ENCODE measurements at regions not wholly inside any gene's neighbourhood (a gene's known extent, or its start where the extent isn't known, plus 50 kb on each side); places are given as distances from the start of the nearest gene placed in this dataset.

GRCh38 chr5:33312571-33313549 is 127.9 kb upstream of the TARS1 start:
- DNase-seq (ENCODE audit: low read depth in 4 of 4, low spot score in 3 of 4) = no peak

DNA sequence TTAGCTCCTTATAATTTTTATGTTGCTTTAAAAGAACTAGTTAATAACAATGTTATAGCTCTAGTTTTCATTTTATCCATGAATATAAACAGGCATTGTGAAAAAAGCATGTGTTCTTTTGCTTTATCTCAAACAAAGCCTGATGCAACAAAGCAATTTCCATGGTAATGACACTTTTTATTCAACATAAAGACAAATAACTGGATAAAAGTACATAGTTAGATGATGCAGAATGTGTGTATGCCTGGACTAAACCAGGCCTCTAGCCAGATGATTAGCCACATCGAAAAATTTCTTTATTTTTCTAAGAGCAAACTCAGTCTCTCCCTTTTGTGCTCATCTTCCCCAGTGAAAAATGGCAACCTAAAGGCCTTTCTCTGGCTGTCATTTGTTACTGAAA is 125.6 kb upstream of the TARS1 start:
- DNase-seq (ENCODE audit: low read depth in 4 of 4, low spot score in 3 of 4) = no peak

DNA sequence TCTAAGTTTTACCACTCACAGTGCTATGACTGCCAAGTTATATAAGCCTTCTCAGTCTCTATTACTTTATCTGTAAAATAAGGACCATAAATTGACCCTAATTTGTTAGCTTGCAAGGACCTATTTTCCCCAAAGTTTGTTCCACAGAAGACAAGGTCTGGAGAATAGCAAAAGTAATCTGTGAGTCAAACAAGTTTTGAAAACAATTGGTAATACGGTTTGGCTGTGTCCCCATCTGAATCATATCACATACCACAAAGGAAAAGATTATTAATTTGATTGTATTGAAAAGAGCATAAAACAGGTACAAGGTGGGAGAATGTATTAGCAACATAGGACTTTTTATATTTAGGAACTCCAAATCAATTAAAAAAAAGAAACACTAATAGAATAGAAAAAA is 124.0 kb upstream of the TARS1 start:
- DNase-seq (ENCODE audit: low read depth in 4 of 4, low spot score in 3 of 4) = no peak

GRCh38 chr5:33317271-33317670 is 123.5 kb upstream of the TARS1 start:
- DNase-seq (ENCODE audit: low read depth in 4 of 4, low spot score in 3 of 4) = no peak

GRCh38 chr5:33319151-33319550 is 121.6 kb upstream of the TARS1 start:
- no peak for DNase-seq (ENCODE audit: low read depth in 4 of 4, low spot score in 3 of 4)

DNA sequence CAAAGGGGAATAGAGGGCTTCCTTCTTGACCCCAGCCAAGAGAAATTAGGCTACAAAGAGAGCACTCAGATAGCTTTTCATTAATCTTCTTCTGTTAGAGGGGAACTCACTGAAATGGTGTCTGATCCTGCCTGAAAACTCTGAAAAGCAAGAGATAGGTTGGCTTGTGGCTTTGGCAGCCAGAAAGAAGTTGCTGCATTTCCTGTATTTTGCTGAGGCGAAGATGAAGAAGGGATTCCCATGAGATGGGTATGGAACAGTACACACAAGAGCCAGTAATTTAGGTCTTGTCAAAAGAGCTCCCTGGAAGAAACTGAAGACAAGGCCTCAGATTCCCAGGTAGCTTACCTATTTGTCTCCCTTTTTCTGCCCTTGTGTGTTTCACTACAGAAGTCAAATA is 120.9 kb upstream of the TARS1 start:
- DNase-seq (ENCODE audit: low read depth in 4 of 4, low spot score in 3 of 4) = no peak

DNA sequence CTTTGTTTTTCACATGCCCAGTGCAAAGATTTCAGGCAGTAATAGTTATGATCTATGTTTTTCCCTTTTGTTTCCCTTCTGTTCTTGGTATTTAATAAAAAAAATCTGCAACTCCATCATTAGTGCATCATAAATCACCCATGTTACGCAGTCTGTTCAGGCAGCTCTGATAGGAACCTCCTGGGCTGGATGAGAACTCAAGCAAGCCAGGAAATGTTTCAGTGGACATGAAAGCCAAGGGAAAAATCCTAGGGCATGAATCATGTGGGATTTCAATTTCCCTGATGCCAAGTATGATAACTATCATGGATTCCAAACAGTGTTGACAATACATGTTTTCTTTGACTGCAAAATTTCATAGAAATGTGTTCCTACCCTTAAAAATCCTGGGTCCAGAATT is 119.7 kb upstream of the TARS1 start:
- peak in 1 of 4 donors; percentile 58 for DNase-seq (ENCODE audit: low read depth in 4 of 4, low spot score in 3 of 4)

- no peak for DNase-seq (ENCODE audit: low read depth in 4 of 4, low spot score in 3 of 4)
Observed at GRCh38 chr5:33322632-33323031, 118.1 kb upstream of the TARS1 start.

DNA sequence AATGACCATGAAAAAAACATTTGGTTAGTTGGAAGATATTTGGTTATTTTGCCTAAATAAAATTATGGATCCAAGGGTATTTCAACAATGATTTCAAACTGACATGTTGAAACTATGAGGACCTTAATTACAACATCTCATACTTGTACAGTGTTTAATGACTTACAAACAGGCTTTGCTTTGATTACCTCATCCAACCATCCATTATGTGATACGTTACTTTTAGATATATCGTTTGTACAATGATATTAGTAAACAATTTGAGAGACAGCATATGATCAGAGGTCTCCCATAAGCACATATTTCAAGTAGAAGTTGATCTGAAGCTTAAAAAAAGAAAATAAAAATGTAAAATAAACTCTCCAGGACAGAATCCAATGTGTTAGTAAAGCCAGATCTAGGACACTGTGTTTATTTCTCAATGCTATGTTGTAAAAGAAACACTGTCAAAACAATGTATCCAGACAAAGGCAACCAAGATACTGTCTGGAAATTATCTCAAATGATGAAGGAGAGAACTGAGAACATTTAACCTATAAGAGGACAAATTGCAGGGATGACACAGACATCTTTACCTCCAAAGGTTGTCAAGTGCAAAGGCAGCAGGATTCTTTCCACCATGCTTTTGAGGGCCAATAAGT is 116.0 kb upstream of the TARS1 start:
- no peak for DNase-seq (ENCODE audit: low read depth in 4 of 4, low spot score in 3 of 4)

GRCh38 chr5:33328818-33329217 is 111.9 kb upstream of the TARS1 start:
- DNase-seq (ENCODE audit: low read depth in 4 of 4, low spot score in 3 of 4) = no peak

DNA sequence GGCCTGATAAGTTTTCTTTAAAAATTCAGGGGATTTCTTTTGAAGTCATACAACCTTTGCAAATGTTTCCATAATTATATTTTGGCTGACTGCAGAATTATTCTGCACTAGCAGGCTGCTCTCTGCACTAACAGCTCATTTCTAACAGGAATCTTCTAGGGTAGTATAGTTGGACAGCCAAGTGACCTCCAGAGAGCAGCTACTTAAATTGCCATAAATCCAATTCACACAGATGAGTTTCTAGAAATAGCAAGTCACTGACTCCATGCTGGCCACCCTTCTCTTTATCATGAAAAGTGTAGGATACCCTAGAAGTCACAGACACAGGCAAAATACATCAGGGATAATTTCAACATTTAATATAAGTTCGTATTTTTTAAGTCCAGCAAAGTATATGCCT is 110.9 kb upstream of the TARS1 start:
- DNase-seq (ENCODE audit: low read depth in 4 of 4, low spot score in 3 of 4) = no peak

DNA sequence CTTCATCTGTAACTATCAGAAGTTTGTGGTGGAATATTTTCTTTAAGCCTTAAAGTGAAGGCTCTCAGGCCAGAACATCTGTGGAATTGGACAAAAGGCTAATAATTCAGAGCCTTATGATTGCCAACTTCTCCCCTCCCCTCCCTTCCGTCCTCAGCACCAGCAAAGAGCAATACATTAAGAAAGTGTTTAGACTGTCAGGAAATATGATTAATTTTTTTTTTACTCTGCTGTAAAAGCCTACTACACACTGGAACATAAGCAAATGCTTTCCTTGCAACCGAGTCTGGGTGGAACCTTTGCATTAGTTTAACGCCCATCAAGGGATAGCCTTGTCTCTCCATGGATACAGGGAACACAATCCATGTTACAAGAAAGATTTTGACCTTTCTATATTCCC is 110.3 kb upstream of the TARS1 start:
- DNase-seq (ENCODE audit: low read depth in 4 of 4, low spot score in 3 of 4) = no peak

GRCh38 chr5:33330992-33331391 is 109.8 kb upstream of the TARS1 start:
- DNase-seq (ENCODE audit: low read depth in 4 of 4, low spot score in 3 of 4) = no peak

DNA sequence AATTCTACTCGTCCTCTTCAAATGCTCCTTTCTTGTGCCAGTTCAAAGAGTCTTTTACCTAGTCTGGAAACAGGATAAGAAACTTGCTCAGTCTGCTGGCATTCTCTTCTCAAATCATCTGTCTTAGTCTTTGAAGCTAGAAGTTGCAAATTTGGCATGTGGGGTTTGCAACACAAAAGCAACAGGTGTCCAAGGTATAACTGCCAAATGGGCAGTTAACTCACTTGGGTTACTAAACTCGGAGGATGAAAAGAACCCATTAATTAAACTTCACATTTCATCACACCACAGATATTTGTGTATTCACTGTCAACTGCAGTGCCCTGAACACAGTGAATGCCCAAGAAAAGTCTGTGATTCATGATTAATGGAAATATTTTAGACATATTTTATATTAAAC is 108.0 kb upstream of the TARS1 start:
- no peak for DNase-seq (ENCODE audit: low read depth in 4 of 4, low spot score in 3 of 4)

- no peak for DNase-seq (ENCODE audit: low read depth in 4 of 4, low spot score in 3 of 4)
Observed at GRCh38 chr5:33334829-33335228, 105.9 kb upstream of the TARS1 start.

DNA sequence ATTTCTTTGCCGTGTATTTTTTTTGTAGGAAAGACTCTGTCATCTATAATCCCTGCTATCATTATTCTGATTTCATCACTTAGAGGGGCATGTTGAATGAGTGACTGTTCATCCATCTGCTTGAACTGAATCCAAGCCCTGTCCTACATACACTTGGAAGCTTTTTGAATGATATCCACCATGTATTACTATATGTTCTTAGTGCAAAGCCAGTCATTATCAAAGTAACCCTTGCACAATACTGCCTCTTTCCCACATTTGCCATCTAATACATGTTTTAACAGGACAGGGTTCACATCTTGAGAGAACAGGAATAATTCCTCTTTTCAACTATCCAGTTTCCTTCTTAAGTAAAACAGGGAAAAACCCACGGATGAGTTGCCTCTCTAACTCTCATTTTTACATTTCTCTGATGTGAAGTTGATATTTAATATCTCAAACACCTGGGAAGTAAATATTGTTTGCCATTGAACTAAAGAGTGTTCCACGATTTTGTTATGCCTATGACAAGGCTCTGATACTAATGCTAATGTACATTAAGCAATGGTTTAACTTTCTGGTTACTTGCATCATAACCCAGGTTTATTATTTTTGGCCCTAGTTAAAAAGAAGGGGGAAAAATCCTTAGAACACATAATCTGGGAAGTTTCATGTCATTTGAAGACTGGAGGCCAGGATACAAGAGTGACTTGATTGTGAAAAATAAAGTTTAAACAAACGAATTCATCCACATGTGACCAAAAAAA is 103.7 kb upstream of the TARS1 start:
- no peak for DNase-seq (ENCODE audit: low read depth in 4 of 4, low spot score in 3 of 4)

DNA sequence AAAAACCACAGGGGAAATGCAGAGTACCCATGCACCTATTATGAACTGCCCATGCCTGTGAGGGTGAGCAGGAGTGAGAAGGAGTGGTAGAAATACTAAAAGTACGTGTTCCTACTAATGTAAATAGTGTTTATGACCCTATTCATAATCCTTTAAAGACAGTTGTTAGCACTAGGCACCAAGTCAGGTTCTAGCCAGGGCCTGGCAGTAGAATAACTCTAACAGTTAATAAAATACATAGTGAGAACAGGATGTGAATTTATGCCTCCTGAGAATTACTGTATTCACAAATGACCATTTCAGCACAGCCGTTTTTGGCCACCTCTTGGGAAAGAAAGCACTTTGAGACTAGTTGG is 103.2 kb upstream of the TARS1 start:
- no peak for DNase-seq (ENCODE audit: low read depth in 4 of 4, low spot score in 3 of 4)

GRCh38 chr5:33338336-33339110 is 102.2 kb upstream of the TARS1 start:
- no peak for DNase-seq (ENCODE audit: low read depth in 4 of 4, low spot score in 3 of 4)

- DNase-seq (ENCODE audit: low read depth in 4 of 4, low spot score in 3 of 4) = no peak
Observed at GRCh38 chr5:33339413-33339812, 101.4 kb upstream of the TARS1 start.

DNA sequence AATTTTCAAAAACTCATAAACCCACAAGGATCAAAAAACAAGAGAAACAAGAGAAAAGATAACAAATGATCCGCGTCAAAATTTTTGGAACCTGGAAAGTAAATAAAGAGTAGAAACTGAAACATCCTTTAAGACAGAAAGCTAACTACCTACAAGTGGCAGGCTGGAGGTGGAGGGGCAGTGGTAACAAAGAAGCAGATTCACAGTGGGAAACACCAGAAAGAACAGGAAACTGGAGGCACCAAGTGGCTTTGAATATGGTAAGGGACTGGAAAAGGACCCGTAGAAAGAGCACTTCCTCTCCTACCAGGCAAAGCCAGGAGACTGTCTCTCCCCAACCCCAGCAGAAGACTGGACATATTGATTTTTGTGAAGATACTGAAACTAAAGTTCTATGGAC is 100.6 kb upstream of the TARS1 start:
- no peak for DNase-seq (ENCODE audit: low read depth in 4 of 4, low spot score in 3 of 4)

GRCh38 chr5:33341351-33341750 is 99.4 kb upstream of the TARS1 start:
- no peak for DNase-seq (ENCODE audit: low read depth in 4 of 4, low spot score in 3 of 4)
